Progenitor cell of endocrine pancreas (in vitro differentiated cells): ENCODE measurements at regions not wholly inside any gene's neighbourhood (a gene's known extent, or its start where the extent isn't known, plus 50 kb on each side); places are given as distances from the start of the nearest gene placed in this dataset.

ENCODE experiments used
- DNase-seq: peaks from one replicate; pipeline ENCODE4 v3.0.0; 2021; ENCODE audit warnings: low spot score; ENCODE audit not compliant: unreplicated experiment
- H3K27ac Mint-ChIP-seq: 2 replicates; pipeline ENCODE4 v1.8.0; 2021; ENCODE audit warnings: mild to moderate bottlenecking, moderate library complexity, mixed read lengths
- H3K27me3 Mint-ChIP-seq: 2 replicates; pipeline ENCODE4 v1.8.0; 2021; ENCODE audit warnings: mixed read lengths
- H3K36me3 Mint-ChIP-seq: 2 replicates; pipeline ENCODE4 v1.8.0; 2022; ENCODE audit warnings: mixed read lengths; ENCODE audit not compliant: insufficient read depth
- H3K4me1 Mint-ChIP-seq: 2 replicates; pipeline ENCODE4 v1.8.0; 2021; ENCODE audit warnings: low read depth, mixed read lengths
- H3K4me3 Mint-ChIP-seq: 2 replicates; pipeline ENCODE4 v1.8.0; 2021; ENCODE audit warnings: low read depth, mild to moderate bottlenecking, moderate library complexity, mixed read lengths
- H3K9me3 Mint-ChIP-seq: 2 replicates; pipeline ENCODE4 v1.8.0; 2021; ENCODE audit warnings: low read depth, mixed read lengths
- CTCF ChIP-seq: fragments of 200-600 bp; sonication (generic); IDR thresholded peaks from one replicate; pipeline ENCODE4 v1.5.0; 2021; ENCODE audit warnings: antibody characterized with exemption, mild to moderate bottlenecking; ENCODE audit not compliant: unreplicated experiment

DNA sequence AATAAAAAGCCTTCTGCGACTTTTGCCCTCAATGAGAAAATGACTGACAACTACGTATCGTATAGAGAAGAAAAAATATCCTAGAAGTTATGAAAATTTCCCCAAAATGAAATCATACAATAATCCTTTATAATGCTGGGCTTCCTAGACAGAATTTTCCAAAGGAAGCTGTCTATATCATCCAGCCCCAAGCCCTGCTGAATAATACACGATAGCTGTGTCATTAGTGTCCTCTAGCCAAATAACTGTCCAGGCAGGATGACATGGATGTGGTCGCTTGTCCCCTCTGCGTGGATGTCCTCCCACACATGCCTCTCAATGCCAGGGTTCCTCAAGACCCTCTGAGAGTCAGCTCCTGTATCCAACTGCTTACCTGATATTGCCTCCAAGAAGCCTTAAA is 61.7 kb upstream of the ECHDC3 start:
- H3K27me3 Mint-ChIP-seq = peaks cover 18% of the 10 kb centered on the region
- H3K4me1 Mint-ChIP-seq = peaks cover 11% of the 10 kb centered on the region
- no peaks in the 10 kb centered on the region for H3K36me3 Mint-ChIP-seq
- no peak overlapping the region for H3K27ac Mint-ChIP-seq
- no peak overlapping the region for H3K4me3 Mint-ChIP-seq
- no peak for TF ChIP-seq CTCF
- H3K9me3 Mint-ChIP-seq = no peaks in the 10 kb centered on the region
- DNase-seq = no peak

- peaks cover 18% of the 10 kb centered on the region for H3K27me3 Mint-ChIP-seq
- H3K4me3 Mint-ChIP-seq = no peak overlapping the region
- no peak for DNase-seq
- no peak for TF ChIP-seq CTCF
- H3K4me1 Mint-ChIP-seq = peaks cover 11% of the 10 kb centered on the region
- H3K27ac Mint-ChIP-seq = no peak overlapping the region
- no peaks in the 10 kb centered on the region for H3K9me3 Mint-ChIP-seq
- no peaks in the 10 kb centered on the region for H3K36me3 Mint-ChIP-seq
Measured at GRCh38 chr10:11679946-11680345, 62.2 kb upstream of the ECHDC3 start.

DNA sequence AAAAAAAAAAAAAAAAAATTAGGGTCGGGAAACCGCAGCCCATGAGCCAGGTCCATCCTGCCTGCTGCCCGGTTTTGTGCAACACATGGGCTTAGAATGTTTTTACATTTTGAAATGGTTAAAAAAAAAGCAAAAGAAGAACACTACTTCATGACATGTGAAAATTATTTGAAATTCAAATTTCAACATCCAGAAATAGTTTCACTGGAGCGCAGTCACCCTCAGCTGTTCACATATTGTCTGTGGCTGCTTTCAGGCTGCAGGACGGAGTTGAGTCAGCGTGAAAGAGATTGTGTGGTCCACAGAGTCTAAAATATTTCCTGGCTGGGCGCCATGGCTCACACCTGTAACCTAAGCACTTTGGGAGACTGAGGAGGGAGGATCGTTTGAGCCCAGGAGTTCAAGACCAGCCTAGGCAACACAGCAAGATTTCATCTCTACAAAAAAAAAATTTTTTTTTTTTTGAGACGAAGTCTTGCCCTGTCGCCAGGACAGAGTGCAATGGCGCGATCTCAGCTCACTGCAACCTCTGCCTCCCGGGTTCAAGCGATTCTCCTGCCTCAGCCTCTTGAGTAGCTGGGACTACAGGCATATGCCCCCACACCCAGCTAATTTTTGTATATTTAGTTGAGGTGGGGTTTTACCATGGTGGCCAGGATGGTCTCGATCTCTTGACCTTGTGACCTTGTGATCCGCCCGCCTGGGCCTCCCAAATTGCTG is 63.9 kb upstream of the ECHDC3 start:
- Mint-ChIP-seq H3K4me3 (no peak overlapping the region), H3K4me1 (peaks cover 14% of the 10 kb centered on the region), H3K27me3 (peaks cover 15% of the 10 kb centered on the region), H3K27ac (no peak overlapping the region), H3K9me3 (no peaks in the 10 kb centered on the region), H3K36me3 (no peaks in the 10 kb centered on the region)
- no peak for DNase-seq
- TF ChIP-seq CTCF = no peak

DNA sequence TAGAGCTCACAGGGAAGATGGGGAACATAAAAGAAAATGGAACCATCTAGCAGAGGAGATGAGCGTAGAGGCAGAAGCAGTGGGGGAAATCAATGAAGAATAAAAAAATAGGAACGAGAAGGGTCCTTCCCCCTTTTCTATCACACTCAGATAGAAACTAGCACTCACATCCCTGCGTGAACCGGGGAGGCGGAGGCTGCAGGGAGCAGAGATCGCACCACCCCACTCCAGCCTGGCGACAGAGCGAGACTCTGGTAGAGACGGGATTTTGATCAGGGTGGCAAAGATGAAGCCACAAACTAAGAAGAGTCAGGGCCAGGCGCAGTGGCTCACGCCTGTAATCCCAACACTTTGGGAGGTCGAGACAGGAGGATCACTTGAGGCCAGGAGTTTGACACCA is 64.7 kb upstream of the ECHDC3 start:
- H3K27ac Mint-ChIP-seq = no peak overlapping the region
- H3K9me3 Mint-ChIP-seq = no peaks in the 10 kb centered on the region
- H3K36me3 Mint-ChIP-seq = no peaks in the 10 kb centered on the region
- H3K4me3 Mint-ChIP-seq = no peak overlapping the region
- H3K4me1 Mint-ChIP-seq = peaks cover 12% of the 10 kb centered on the region
- peaks cover 17% of the 10 kb centered on the region for H3K27me3 Mint-ChIP-seq
- no peak for TF ChIP-seq CTCF
- no peak for DNase-seq

- Mint-ChIP-seq H3K4me1 (peaks cover 15% of the 10 kb centered on the region), H3K4me3 (no peak overlapping the region), H3K36me3 (no peaks in the 10 kb centered on the region), H3K27me3 (peaks cover 8% of the 10 kb centered on the region), H3K27ac (peak overlapping the region; percentile 5), H3K9me3 (no peaks in the 10 kb centered on the region)
- no peak for DNase-seq
- TF ChIP-seq CTCF = no peak
Measured at GRCh38 chr10:11673346-11674280, 62.2 kb upstream of the USP6NL start.
